ENCODE measurements at regions not wholly inside any gene's neighbourhood (a gene's known extent, or its start where the extent isn't known, plus 50 kb on each side); places are given as distances from the start of the nearest gene placed in this dataset.
A peak's percentile ranks its signal among the peaks of the same experiment; 100 is the strongest.
"Not testable (repeated sequence)": the region's sequence is repeated elsewhere in the genome, so short reads cannot be mapped to it uniquely, and the experiment has no call there.

- H3K36me3 ChIP-seq (replicated peaks in 1 of 2; ENCODE audit: insufficient read depth in 1 of 2, low read depth in 2 of 2): no peaks in the 10 kb centered on the region
- intact Hi-C loops (cut with DNase I): no loop called here
- no peaks in the 10 kb centered on the region for H3K9me3 ChIP-seq
- no peak overlapping the region for H3K4me3 ChIP-seq
- ATAC-seq: no peak
- no peak for DNase-seq
- TF ChIP-seq, protein P1, sequence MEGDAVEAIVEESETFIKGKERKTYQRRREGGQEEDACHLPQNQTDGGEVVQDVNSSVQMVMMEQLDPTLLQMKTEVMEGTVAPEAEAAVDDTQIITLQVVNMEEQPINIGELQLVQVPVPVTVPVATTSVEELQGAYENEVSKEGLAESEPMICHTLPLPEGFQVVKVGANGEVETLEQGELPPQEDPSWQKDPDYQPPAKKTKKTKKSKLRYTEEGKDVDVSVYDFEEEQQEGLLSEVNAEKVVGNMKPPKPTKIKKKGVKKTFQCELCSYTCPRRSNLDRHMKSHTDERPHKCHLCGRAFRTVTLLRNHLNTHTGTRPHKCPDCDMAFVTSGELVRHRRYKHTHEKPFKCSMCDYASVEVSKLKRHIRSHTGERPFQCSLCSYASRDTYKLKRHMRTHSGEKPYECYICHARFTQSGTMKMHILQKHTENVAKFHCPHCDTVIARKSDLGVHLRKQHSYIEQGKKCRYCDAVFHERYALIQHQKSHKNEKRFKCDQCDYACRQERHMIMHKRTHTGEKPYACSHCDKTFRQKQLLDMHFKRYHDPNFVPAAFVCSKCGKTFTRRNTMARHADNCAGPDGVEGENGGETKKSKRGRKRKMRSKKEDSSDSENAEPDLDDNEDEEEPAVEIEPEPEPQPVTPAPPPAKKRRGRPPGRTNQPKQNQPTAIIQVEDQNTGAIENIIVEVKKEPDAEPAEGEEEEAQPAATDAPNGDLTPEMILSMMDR (IDR thresholded peaks at IDR 0.05): no peak
- TF ChIP-seq POLR2A (IDR thresholded peaks at IDR 0.05): no peak
- WGBS, 2 donors: 36 to 55% methylated on average over 2 of the region's 2 CpGs
- H3K4me1 ChIP-seq: no peaks in the 10 kb centered on the region
- H3K27me3 ChIP-seq: no peaks in the 10 kb centered on the region
- H3K27ac ChIP-seq: no peak overlapping the region
Measured at GRCh38 chr7:9504678-9505077, 1071.3 kb downstream of the NXPH1 start.

DNA sequence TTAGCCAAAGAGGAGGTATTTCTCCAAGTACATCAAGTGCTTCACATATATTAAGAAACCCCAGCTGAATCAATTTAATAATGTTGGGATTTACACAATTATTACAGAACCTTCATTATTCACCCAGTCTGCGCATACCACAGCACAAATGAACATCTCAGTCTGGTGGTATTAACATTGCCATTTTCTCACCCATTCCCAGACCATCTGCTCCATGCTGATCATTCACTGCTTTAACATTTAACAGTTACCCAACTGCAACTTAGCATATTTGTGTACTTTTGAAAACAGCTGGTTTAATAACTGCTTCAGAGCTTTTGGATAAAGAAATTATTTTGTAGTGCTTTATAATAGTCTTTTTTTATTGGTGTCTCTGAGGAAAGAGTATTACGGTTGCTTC, 1072.1 kb downstream of the NXPH1 start:
- intact Hi-C loops (cut with DNase I): no loop called here
- H3K27me3 ChIP-seq: no peaks in the 10 kb centered on the region
- no peaks in the 10 kb centered on the region for H3K36me3 ChIP-seq (replicated peaks in 1 of 2; ENCODE audit: insufficient read depth in 1 of 2, low read depth in 2 of 2)
- TF ChIP-seq, protein P1 (IDR thresholded peaks at IDR 0.05): no peak
- no peak for TF ChIP-seq POLR2A (IDR thresholded peaks at IDR 0.05)
- WGBS, 2 donors: 70 to 81% methylated on average over 2 of the region's 2 CpGs
- ATAC-seq (no peak), DNase-seq (no peak)
- no peak overlapping the region for H3K27ac ChIP-seq
- no peak overlapping the region for H3K4me3 ChIP-seq
- H3K4me1 ChIP-seq: no peaks in the 10 kb centered on the region
- no peaks in the 10 kb centered on the region for H3K9me3 ChIP-seq

- 25 to 29% methylated on average over 3 of the region's 3 CpGs for WGBS, 2 donors
- Histone ChIP-seq H3K27me3 (no peaks in the 10 kb centered on the region), H3K4me3 (no peak overlapping the region), H3K36me3 (replicated peaks in 1 of 2; ENCODE audit: insufficient read depth in 1 of 2, low read depth in 2 of 2) (no peaks in the 10 kb centered on the region), H3K4me1 (no peaks in the 10 kb centered on the region), H3K9me3 (no peaks in the 10 kb centered on the region), H3K27ac (no peak overlapping the region)
- ATAC-seq (no peak), DNase-seq (peak in 1 of 4 donors; percentile 8)
- intact Hi-C loops (cut with DNase I): no loop called here
- TF ChIP-seq POLR2A (IDR thresholded peaks at IDR 0.05): no peak
- TF ChIP-seq, protein P1 (IDR thresholded peaks at IDR 0.05): no peak
Measured at GRCh38 chr7:9507290-9507689, 1073.9 kb downstream of the NXPH1 start.

DNA sequence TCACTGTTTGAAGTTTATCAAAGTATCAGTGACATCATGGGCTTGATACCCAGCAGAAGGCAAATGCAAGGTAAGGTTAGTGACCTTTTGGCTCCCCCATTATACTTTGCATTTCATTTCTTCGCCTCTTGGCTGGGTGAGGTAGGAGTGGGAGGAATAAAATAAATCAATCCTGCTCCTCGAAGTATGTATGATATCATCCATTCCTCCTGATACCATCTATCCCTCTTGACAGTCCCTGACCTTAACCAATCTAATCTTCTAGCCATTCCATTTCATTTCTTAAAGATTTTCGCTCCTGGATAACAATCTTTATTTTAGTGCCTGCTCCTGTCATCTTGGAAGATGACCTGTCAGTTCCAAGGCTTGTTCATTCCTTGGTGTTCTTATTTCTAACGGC, 1083.3 kb downstream of the NXPH1 start:
- no peak overlapping the region for H3K27ac ChIP-seq
- no peak for TF ChIP-seq POLR2A (IDR thresholded peaks at IDR 0.05)
- TF ChIP-seq, protein P1 (IDR thresholded peaks at IDR 0.05): no peak
- intact Hi-C loops (cut with DNase I): no loop called here
- H3K4me3 ChIP-seq: no peak overlapping the region
- H3K9me3 ChIP-seq: no peaks in the 10 kb centered on the region
- H3K27me3 ChIP-seq: no peaks in the 10 kb centered on the region
- no peaks in the 10 kb centered on the region for H3K4me1 ChIP-seq
- WGBS, 2 donors: 37 to 38% methylated on average over 4 of the region's 4 CpGs
- DNase-seq: no peak
- no peaks in the 10 kb centered on the region for H3K36me3 ChIP-seq (replicated peaks in 1 of 2; ENCODE audit: insufficient read depth in 1 of 2, low read depth in 2 of 2)
- ATAC-seq: no peak

GRCh38 chr7:9523579-9523978, 1090.2 kb downstream of the NXPH1 start:
- intact Hi-C loops (cut with DNase I): no loop called here
- H3K27ac ChIP-seq: no peak overlapping the region
- WGBS, 2 donors: 87 to 94% methylated on average over 2 of the region's 2 CpGs

GRCh38 chr7:9552431-9552830, 1119.0 kb downstream of the NXPH1 start:
- ATAC-seq; H3K36me3 ChIP-seq (replicated peaks in 1 of 2; ENCODE audit: insufficient read depth in 1 of 2, low read depth in 2 of 2); H3K4me1 ChIP-seq; intact Hi-C loops (cut with DNase I); H3K4me3 ChIP-seq; H3K27ac ChIP-seq; H3K27me3 ChIP-seq; DNase-seq; H3K9me3 ChIP-seq: not testable (repeated sequence)
- WGBS, 2 donors: 76 to 83% methylated on average over 4 of the region's 4 CpGs

More at GRCh38 chr7:9523579-9523978, 1090.2 kb downstream of the NXPH1 start:
- H3K4me3 ChIP-seq: no peak overlapping the region
- TF ChIP-seq, protein P1 (IDR thresholded peaks at IDR 0.05): no peak
- no peak for TF ChIP-seq POLR2A (IDR thresholded peaks at IDR 0.05)
- no peaks in the 10 kb centered on the region for H3K36me3 ChIP-seq (replicated peaks in 1 of 2; ENCODE audit: insufficient read depth in 1 of 2, low read depth in 2 of 2)
- ATAC-seq (no peak), DNase-seq (no peak)
- H3K9me3 ChIP-seq: no peaks in the 10 kb centered on the region
- no peaks in the 10 kb centered on the region for H3K4me1 ChIP-seq
- no peaks in the 10 kb centered on the region for H3K27me3 ChIP-seq
